ENCODE measurements at regions not wholly inside any gene's neighbourhood (a gene's known extent, or its start where the extent isn't known, plus 50 kb on each side); places are given as distances from the start of the nearest gene placed in this dataset.

DNA sequence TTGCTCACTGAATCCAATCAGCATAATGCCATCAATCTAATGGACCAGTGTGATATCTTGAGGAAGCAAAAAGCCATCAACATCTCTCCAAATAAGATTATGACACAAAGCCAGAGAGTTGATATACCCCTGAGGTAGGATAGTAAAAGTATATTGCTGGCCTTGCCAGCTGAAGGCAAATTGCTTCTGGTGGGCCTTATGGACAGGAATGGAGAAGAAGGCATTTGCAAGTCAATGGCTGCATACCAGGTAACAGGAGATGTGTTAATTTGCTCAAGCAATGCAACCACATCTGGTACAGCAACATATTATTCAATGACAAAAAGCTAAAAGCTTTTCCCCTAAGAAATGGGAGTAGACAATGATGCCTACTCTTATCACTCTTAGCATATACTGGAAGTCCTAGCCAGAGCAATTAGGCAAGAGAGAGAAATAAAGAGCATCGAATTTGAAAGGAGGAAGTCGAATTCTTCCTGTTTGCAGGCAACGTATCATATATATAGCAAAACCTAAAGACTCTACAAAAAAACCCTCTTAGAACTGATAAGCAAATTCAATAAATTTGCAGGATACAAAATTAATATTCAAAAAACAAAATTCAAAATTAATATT, 216.1 kb upstream of the RASA1 start:
- DNase-seq (ENCODE audit: low read depth) = no peak

GRCh38 chr5:87053146-87053545, 214.5 kb upstream of the RASA1 start:
- DNase-seq (ENCODE audit: low read depth) = no peak

- DNase-seq (ENCODE audit: low read depth) = no peak
These were observed 212.9 kb upstream of the RASA1 start for GRCh38 chr5:87054821-87055220.

GRCh38 chr5:87061046-87061445, 206.6 kb upstream of the RASA1 start:
- DNase-seq (ENCODE audit: low read depth) = no peak

GRCh38 chr5:87069311-87069710, 198.4 kb upstream of the RASA1 start:
- no peak for DNase-seq (ENCODE audit: low read depth)

- DNase-seq (ENCODE audit: low read depth) = no peak
These were observed 197.6 kb upstream of the RASA1 start for GRCh38 chr5:87069974-87070608.

DNA sequence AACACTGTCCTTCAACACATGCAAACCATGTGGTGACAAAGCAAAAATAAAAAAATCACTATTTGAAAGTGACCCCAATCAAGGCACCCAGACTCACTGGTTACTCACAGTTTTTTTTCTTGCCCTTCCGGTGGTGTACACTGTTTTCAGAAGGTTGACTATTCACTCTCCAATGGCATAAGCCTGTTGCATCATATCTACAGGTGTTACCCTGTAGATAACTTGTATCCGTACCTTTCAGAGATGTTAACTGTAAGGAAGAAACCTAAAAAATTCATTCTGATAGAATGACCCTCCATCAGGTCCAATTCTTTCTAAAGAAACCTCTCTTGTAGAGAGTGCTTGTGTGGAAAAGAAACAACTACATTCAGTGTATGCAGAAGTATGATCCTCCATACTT, 193.6 kb upstream of the RASA1 start:
- DNase-seq (ENCODE audit: low read depth) = no peak

- no peak for DNase-seq (ENCODE audit: low read depth)
These were observed 192.6 kb upstream of the RASA1 start for GRCh38 chr5:87074934-87075541.

DNA sequence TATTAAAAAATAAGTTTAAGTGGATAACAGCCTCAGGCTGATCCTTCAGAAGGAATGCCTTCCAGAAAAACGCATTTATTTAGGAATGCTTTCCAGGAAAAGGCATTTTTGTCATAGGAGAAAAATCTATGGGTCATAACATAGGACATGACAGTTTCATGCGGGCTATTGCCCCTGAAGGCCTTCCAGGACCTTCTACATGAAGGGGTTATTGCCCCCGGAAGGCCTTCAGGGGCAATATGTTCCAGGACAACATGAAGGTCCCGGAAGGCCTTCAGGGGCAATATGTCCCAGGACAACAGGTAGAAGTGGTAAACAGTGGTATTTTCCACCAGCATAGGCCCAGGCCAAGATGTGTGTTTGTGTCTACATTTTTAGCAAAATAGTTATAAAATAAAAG, 191.3 kb upstream of the RASA1 start:
- no peak for DNase-seq (ENCODE audit: low read depth)

DNA sequence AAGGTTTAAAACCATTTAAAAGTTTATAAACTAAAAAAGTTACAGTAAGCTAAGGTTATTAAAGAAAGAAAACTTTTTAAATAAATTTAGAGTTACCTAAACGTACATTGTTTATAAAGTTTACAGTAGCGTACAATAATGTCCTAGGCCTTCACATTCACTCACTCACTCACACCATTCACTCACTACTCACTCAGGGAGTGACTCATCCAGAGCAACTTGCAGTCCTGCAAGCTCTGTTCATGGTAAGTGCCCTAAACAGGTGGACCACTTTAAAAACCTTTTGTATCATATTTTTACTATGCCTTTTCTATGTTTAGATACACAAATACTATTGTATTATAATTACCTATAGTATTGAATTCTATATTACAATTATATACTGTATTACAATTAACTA, 190.8 kb upstream of the RASA1 start:
- no peak for DNase-seq (ENCODE audit: low read depth)

- DNase-seq (ENCODE audit: low read depth) = no peak
These were observed 188.5 kb upstream of the RASA1 start for GRCh38 chr5:87079219-87079618.

- DNase-seq (ENCODE audit: low read depth) = no peak
These were observed 186.7 kb upstream of the RASA1 start for GRCh38 chr5:87081016-87081415.

DNA sequence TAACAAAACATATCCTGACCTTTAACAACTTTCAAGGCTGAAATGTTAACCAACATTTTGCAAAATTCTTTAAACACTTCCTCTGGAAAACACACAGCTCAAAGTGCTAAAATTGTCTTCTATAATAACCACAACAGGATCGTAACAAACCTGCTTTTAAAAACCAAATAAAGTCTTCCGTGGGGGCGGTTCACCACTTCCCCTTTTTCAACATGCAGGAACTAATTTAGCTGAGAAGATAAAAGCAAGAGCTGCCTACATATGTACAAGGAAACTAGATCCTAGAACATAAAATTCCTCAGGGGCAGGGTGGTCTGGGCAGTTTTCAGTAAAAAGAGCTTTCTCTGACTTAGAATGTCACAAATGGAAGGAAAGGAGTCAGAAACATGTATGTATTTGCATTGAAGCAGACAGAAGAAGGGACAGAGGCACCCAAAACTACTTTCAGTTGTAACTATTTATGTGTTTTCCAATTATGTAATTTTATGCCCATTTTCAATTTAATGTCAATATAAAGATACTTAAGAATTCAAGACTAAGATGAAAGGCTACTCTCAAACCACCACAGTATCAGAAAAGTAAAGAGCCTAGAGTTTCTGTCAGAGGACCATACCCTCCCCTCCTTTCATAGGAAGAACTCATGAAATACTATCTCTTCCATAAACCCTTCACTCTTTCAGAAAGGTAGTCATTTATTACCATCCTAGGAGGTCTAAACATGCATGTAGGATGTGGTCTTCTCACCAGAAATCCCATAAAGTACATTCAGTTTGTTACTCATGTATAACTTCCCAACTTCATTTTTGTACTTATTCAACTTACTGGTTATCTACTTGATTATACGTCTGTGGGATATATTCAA, 185.9 kb upstream of the RASA1 start:
- peak; percentile 15 for DNase-seq (ENCODE audit: low read depth)

DNA sequence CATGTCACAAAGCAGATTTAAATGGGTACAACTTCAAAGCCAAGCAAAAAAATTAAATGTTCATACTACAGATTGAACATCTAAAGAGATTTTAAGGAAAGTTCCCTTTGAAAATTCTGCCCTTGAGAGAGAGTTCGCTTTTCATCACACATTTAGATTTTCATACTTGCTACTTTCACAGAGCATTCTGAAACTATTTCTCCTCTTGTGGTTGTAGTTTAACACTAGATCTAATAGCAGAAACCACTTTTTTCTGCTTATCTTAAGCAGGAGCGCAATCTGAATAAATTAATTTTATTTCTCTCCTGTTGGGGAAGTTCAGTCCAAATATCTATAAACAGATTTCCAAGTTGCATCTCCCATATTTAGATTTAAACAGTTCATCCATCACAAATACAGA, 173.3 kb upstream of the RASA1 start:
- no peak for DNase-seq (ENCODE audit: low read depth)

DNA sequence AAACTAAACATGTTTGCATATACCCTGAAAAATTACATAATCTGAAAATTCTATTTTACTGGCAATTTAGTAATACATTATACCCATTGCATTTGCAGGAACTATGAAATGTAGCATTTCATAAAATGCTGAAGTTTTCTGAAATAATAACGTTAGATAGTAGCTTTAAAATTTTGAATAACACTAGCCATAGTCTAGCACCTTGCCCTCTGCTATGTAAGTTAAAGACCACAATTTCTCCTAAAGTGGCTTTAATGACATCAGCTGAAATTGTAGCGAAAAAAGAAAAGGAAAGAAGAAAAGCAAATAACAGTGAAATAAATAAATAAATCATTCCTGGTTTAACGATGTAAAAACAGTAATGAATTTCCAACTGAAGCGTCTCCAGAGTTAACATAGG, 172.8 kb upstream of the RASA1 start:
- no peak for DNase-seq (ENCODE audit: low read depth)

- DNase-seq (ENCODE audit: low read depth) = no peak
These were observed 171.9 kb upstream of the RASA1 start for GRCh38 chr5:87095787-87096186.

- DNase-seq (ENCODE audit: low read depth) = no peak
These were observed 170.0 kb upstream of the RASA1 start for GRCh38 chr5:87097664-87098063.

DNA sequence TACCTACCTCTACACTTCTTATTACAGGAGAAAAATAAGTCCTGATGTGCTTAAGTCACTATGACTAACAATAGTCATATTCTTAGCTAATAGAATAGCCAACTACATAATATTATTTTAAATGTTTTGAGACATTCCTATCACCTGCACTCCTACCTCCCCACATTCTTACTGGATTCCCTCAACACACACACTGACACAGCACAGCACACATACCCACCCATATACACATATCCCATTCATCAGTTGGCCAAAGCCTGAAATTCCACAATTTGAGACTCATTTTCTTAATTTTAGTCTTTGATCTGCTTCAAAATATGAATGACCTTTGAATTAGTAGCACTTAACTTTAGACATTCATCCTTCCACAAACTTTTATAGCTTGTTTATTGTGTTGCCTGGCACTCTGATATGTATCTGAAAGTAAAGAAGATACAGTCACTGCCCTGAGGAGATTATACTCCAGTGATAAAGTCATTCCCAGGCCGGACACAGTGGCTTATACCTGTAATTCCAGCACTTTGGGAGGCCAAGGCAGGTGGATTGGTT, 168.3 kb upstream of the RASA1 start:
- DNase-seq (ENCODE audit: low read depth) = no peak

DNA sequence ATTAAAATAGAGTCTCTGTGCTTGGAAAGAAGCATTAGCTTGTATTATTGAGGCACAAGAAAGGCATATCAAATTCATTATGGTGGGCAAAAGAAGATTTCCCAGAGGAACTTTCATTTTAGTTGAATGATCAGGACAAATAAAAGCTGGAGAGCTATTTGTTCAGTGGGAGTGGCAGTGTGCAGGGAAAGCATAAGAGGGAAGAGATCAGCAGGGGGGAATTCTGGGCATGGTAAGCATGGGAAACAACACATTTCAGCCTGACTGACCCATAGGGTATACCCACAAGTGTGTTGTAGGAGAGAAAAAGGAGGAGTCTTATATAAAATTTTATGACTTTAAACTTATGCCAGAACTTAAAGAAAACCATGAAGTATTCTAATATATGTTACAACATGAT, 167.7 kb upstream of the RASA1 start:
- no peak for DNase-seq (ENCODE audit: low read depth)

GRCh38 chr5:87101321-87101720, 166.4 kb upstream of the RASA1 start:
- DNase-seq (ENCODE audit: low read depth) = no peak

GRCh38 chr5:87102841-87103240, 164.8 kb upstream of the RASA1 start:
- DNase-seq (ENCODE audit: low read depth) = no peak

- no peak for DNase-seq (ENCODE audit: low read depth)
These were observed 163.9 kb upstream of the RASA1 start for GRCh38 chr5:87103616-87104287.

Measured in stimulated activated CD8-positive, alpha-beta memory T cell treated with anti-CD3 and anti-CD28 coated beads, Interleukin-4, amount 100 ng/mL, for 24 hours (primary cell).